Endothelial cell of umbilical vein (primary cell): ENCODE measurements at regions not wholly inside any gene's neighbourhood (a gene's known extent, or its start where the extent isn't known, plus 50 kb on each side); places are given as distances from the start of the nearest gene placed in this dataset.

Source experiments
- BruUV-seq: library from RNA; stranded (reverse); fragments of 400-500 nt; replicated peaks from 2 replicates; lab custom pipeline; 2021; lab: Mats Ljungman, UMichigan
- CTCF ChIA-PET: fragments of 300-600, 350-600 bp; sonication (Branson Sonifier 250); formaldehyde crosslinking; loops from one replicate; lab custom pipeline; 2021; ENCODE audit warnings: antibody characterized with exemption, inconsistent platforms; lab: Charles Lee
- POLR2A ChIA-PET: fragments of 300-600, 350-600 bp; sonication (Branson Sonifier 250); formaldehyde crosslinking; loops from one replicate; lab custom pipeline; 2021; ENCODE audit warnings: antibody characterized with exemption, inconsistent platforms; lab: Charles Lee
- DNase-seq: peaks from one replicate; pipeline ENCODE4 v3.0.0-alpha.2; 2011; ENCODE audit warnings: low read depth, low spot score
- FAIRE-seq: peaks from 2 replicates; lab custom pipeline; 2011; peaks lifted over from hg19 to GRCh38; lab: Jason Lieb, UNC
- H2AFZ ChIP-seq: 2 replicates; pipeline ENCODE4 v1.6.0; 2012; ENCODE audit warnings: low read depth, low read length, control low read depth, inconsistent platforms
- H3K27ac ChIP-seq: 2 replicates; pipeline ENCODE4 v1.5.1; 2011; ENCODE audit warnings: low read depth, mild to moderate bottlenecking, control low read depth, low read length, moderate library complexity; ENCODE audit not compliant: insufficient read depth
- H3K27me3 ChIP-seq, 2 experiments: 2 replicates each; pipeline versions ENCODE4 v1.6.0 to v1.6.1; 2011; ENCODE audit warnings: low read length in 2 of 2, mixed read lengths in 1 of 2; ENCODE audit not compliant: control insufficient read depth in 2 of 2, insufficient read depth in 2 of 2
- H3K36me3 ChIP-seq, 2 experiments: 2 replicates in 1 of 2; 3 replicates in 1 of 2; pipeline ENCODE4 v1.5.1; 2011; ENCODE audit warnings: low read length in 2 of 2, mild to moderate bottlenecking in 1 of 2, moderate library complexity in 1 of 2; ENCODE audit not compliant: control insufficient read depth in 2 of 2, insufficient read depth in 2 of 2; ENCODE audit errors: extremely low read depth in 1 of 2
- H3K4me1 ChIP-seq: 3 replicates; pipeline ENCODE4 v1.5.1; 2011; ENCODE audit warnings: mild to moderate bottlenecking, low read length; ENCODE audit not compliant: control insufficient read depth, insufficient read depth; ENCODE audit errors: extremely low read depth
- H3K4me2 ChIP-seq: 2 replicates; pipeline ENCODE4 v1.6.1; 2011; ENCODE audit warnings: low read length, control low read depth, mixed read lengths; ENCODE audit not compliant: insufficient read depth
- H3K4me3 ChIP-seq, 3 experiments: fragments of 200-600 bp in 1 of 3; sonication (generic), shearing (Covaris generic) in 1 of 3; replicated peaks in 1 of 3; 2 replicates each; pipeline ENCODE4 v1.5.1; 2011 to 2016; ENCODE audit warnings: control low read depth in 3 of 3, low read length in 3 of 3, mild to moderate bottlenecking in 2 of 3, inconsistent platforms in 1 of 3, low read depth in 1 of 3, moderate library complexity in 1 of 3; ENCODE audit not compliant: insufficient read depth in 1 of 3
- H3K79me2 ChIP-seq: 2 replicates; pipeline ENCODE4 v1.6.0; 2012; ENCODE audit warnings: low read length, inconsistent platforms; ENCODE audit not compliant: control insufficient read depth, insufficient read depth
- H3K9ac ChIP-seq: replicated peaks from 2 replicates; pipeline ENCODE3; 2011; ENCODE audit warnings: low read length, control low read depth; ENCODE audit not compliant: insufficient read depth; ENCODE audit errors: extremely low read depth
- H3K9me1 ChIP-seq: replicated peaks from 3 replicates; pipeline ENCODE4 v1.6.0; 2011; ENCODE audit warnings: mild to moderate bottlenecking, low read length; ENCODE audit not compliant: control insufficient read depth, insufficient read depth; ENCODE audit errors: extremely low read depth
- H3K9me3 ChIP-seq: replicated peaks from 2 replicates; pipeline ENCODE4 v1.5.1; 2012; ENCODE audit warnings: low read length, inconsistent platforms; ENCODE audit not compliant: control insufficient read depth, insufficient read depth
- H4K20me1 ChIP-seq: replicated peaks from 2 replicates; pipeline ENCODE3; 2011; ENCODE audit warnings: mild to moderate bottlenecking, low read length; ENCODE audit not compliant: control insufficient read depth, insufficient read depth; ENCODE audit errors: extremely low read depth
- CTCF ChIP-seq, 2 donors: IDR thresholded peaks; 1 replicate in 1 of 2; 2 replicates in 1 of 2; pipeline ENCODE4 v1.5.1; 2011; ENCODE audit warnings: low read length in 2 of 2, mild to moderate bottlenecking in 2 of 2, moderate library complexity in 2 of 2, control low read depth in 1 of 2, inconsistent platforms in 1 of 2, low read depth in 1 of 2; ENCODE audit not compliant: insufficient read depth in 1 of 2; ENCODE audit errors: extremely low read depth in 1 of 2
- EZH2 ChIP-seq: IDR thresholded peaks from 2 replicates; pipeline ENCODE4 v1.6.1; 2012; ENCODE audit warnings: borderline replicate concordance, low read depth, mild to moderate bottlenecking, moderate library complexity, low read length, inconsistent platforms; ENCODE audit not compliant: severe bottlenecking
- FOS ChIP-seq: IDR thresholded peaks from 2 replicates; pipeline ENCODE4 v1.6.1; 2011; ENCODE audit warnings: mild to moderate bottlenecking, low read length, moderate library complexity, borderline replicate concordance; ENCODE audit not compliant: insufficient read depth
- GATA2 ChIP-seq: IDR thresholded peaks from 2 replicates; pipeline ENCODE4 v1.7.0; 2011; ENCODE audit warnings: low read depth, mild to moderate bottlenecking, moderate library complexity, mixed read lengths, low read length; ENCODE audit not compliant: insufficient read length, insufficient read depth
- JUN ChIP-seq: IDR thresholded peaks from 2 replicates; pipeline ENCODE4 v1.6.1; 2011; ENCODE audit warnings: borderline replicate concordance, low read depth; ENCODE audit not compliant: insufficient read length, insufficient read depth
- MAX ChIP-seq: IDR thresholded peaks from 2 replicates; pipeline ENCODE4 v1.6.1; 2011; ENCODE audit not compliant: insufficient read depth, insufficient read length
- MYC ChIP-seq: IDR thresholded peaks from one replicate; pipeline ENCODE4 v1.6.1; 2011; ENCODE audit warnings: mild to moderate bottlenecking, low read depth, low read length
- POLR2A ChIP-seq: IDR thresholded peaks from 2 replicates; pipeline ENCODE4 v1.6.1; 2012; ENCODE audit warnings: low read depth, mild to moderate bottlenecking, control low read depth, low read length
- POLR2AphosphoS5 ChIP-seq: IDR thresholded peaks from 2 replicates; pipeline ENCODE4 v1.6.1; 2012; ENCODE audit warnings: low read depth, mild to moderate bottlenecking, control low read depth, low read length, moderate library complexity; ENCODE audit not compliant: insufficient read depth
- dilution Hi-C: fragments of 300-500 bp; cut with MboI; formaldehyde crosslinking; loops from one replicate; pipeline ENCODE4 v1.15.0; 2019; ENCODE audit warnings: low sequenced_read_pairs; ENCODE audit not compliant: extremely low pct_ligation_motif_present
- intact Hi-C: fragments of 100-400 bp; cut with micrococcal nuclease; formaldehyde crosslinking; loops from one replicate; pipeline ENCODE4 v1.10.0; 2022

- Histone ChIP-seq H3K27ac (no peak overlapping the region), H3K9me1 (no peaks in the 10 kb centered on the region), H3K4me3 (no peak overlapping the region), H3K4me1 (no peaks in the 10 kb centered on the region), H3K9me3 (no peaks in the 10 kb centered on the region), H3K9ac (no peak overlapping the region), H3K4me2 (no peak overlapping the region), H3K79me2 (no peaks in the 10 kb centered on the region), H3K36me3 (no peaks in the 10 kb centered on the region), H2AFZ (no peak overlapping the region), H4K20me1 (no peaks in the 10 kb centered on the region), H3K27me3 (no peaks in the 10 kb centered on the region)
- FAIRE-seq (no peak), DNase-seq (no peak)
- no TSS peak for BruUV-seq
- no peak for TF ChIP-seq JUN
- no peak for TF ChIP-seq CTCF (IDR thresholded peaks at IDR 0.05; ENCODE audit: extremely low read depth in 1 of 2, insufficient read depth in 1 of 2, low read depth in 1 of 2, low read length in 2 of 2)
- no peak for TF ChIP-seq FOS
- no peak for TF ChIP-seq MAX
- TF ChIP-seq GATA2, result no peak
- no peak for TF ChIP-seq MYC
- TF ChIP-seq POLR2A, result no peak
- TF ChIP-seq EZH2, result no peak
- TF ChIP-seq POLR2AphosphoS5, result no peak
- dilution Hi-C loops (no loop called here), intact Hi-C loops (no loop called here)
- POLR2A ChIA-PET, result no interaction called here
- CTCF ChIA-PET, result no interaction called here
These were observed 482.5 kb downstream of the STK39 start for GRCh38 chr2:167764772-167765341.
